Gastrocnemius medialis (tissue), 4 donors: ENCODE measurements at regions not wholly inside any gene's neighbourhood (a gene's known extent, or its start where the extent isn't known, plus 50 kb on each side); places are given as distances from the start of the nearest gene placed in this dataset.

Experiments
- POLR2A ChIP-seq, 2 donors: fragments of 450-650 bp; IDR thresholded peaks; one replicate each; pipeline ENCODE4 v1.6.1; 2017; ENCODE audit warnings: antibody characterized with exemption in 2 of 2, mild to moderate bottlenecking in 2 of 2, moderate library complexity in 2 of 2
- TF ChIP-seq, protein P1 (sequence below), 5 experiments: fragments of 450-650 bp in 3 of 5; fragments of 200-600 bp in 2 of 5; sonication (generic) in 2 of 5; IDR thresholded peaks in 4 of 5; conservative IDR thresholded peaks in 1 of 5; 1 replicate in 4 of 5; 2 replicates in 1 of 5; pipeline ENCODE4 v1.5.1; 2016 to 2019; ENCODE audit warnings: antibody characterized with exemption in 5 of 5, mild to moderate bottlenecking in 3 of 5, moderate library complexity in 3 of 5

GRCh38 chr7:24201226-24201625 is 82.8 kb upstream of the NPY start:
- TF ChIP-seq, protein P1, sequence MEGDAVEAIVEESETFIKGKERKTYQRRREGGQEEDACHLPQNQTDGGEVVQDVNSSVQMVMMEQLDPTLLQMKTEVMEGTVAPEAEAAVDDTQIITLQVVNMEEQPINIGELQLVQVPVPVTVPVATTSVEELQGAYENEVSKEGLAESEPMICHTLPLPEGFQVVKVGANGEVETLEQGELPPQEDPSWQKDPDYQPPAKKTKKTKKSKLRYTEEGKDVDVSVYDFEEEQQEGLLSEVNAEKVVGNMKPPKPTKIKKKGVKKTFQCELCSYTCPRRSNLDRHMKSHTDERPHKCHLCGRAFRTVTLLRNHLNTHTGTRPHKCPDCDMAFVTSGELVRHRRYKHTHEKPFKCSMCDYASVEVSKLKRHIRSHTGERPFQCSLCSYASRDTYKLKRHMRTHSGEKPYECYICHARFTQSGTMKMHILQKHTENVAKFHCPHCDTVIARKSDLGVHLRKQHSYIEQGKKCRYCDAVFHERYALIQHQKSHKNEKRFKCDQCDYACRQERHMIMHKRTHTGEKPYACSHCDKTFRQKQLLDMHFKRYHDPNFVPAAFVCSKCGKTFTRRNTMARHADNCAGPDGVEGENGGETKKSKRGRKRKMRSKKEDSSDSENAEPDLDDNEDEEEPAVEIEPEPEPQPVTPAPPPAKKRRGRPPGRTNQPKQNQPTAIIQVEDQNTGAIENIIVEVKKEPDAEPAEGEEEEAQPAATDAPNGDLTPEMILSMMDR (IDR thresholded peaks at IDR 0.05 in 4 of 5, conservative IDR thresholded peaks at IDR 0.05 in 1 of 5): no peak
- no peak for TF ChIP-seq POLR2A (IDR thresholded peaks at IDR 0.05)
